ENCODE measurements at regions not wholly inside any gene's neighbourhood (a gene's known extent, or its start where the extent isn't known, plus 50 kb on each side); places are given as distances from the start of the nearest gene placed in this dataset.

DNA sequence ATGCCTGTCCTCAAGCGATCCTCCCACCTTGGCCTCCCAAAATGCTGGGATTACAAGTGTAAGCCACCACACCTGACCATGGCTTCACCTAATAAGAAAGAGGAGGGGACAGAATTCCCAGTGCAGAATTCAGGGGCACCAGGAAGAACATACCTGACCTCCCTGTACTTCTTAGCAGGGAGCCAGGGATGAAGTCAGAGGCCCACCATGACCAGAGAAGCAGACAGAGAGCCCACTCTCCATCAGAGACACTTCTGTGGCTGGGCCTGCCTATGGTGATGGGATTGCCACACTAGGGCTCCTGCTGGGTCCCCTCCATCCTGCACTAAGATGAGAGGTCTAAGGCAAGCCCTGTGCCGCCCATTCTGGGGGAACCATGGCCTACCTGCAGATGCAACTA, 157.4 kb upstream of the LYZL2 start:
- intact Hi-C loops (cut with DNase I; ENCODE audit: low total_unique reads): loop anchor here (10.0 kb wide), 1 partner anchor 248 kb away; the partner anchor contains the start of gene ZNF438
- H3K27ac ChIP-seq: peak overlapping the region in 1 of 2 donors; percentile 96

DNA sequence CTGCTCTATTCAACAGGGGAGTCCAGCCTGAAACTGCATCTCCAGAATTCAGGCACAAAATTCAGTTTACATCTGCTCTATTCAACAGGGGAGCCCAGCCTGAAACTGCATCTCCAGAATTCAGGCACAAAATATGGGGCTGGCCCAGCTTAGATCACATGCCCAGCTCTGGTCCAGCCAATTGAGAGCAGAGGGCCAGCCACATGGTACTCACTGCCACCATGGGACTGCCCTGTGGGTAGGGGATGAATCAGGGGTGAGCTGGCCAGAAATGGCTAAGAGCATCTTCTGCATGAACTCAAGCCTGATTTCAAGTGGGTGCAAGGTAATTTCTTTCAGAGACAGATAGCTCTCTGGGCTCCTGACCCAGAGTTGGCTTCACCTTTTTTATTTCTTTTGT, 156.6 kb upstream of the LYZL2 start:
- no peak overlapping the region for H3K4me3 ChIP-seq
- no peaks in the 10 kb centered on the region for H3K4me1 ChIP-seq
- DNase-seq: no peak
- peak overlapping the region; percentile 96 to 97 for H3K27ac ChIP-seq
- H3K9me3 ChIP-seq: no peaks in the 10 kb centered on the region
- H3K27me3 ChIP-seq: no peaks in the 10 kb centered on the region
- TF ChIP-seq, protein P1, sequence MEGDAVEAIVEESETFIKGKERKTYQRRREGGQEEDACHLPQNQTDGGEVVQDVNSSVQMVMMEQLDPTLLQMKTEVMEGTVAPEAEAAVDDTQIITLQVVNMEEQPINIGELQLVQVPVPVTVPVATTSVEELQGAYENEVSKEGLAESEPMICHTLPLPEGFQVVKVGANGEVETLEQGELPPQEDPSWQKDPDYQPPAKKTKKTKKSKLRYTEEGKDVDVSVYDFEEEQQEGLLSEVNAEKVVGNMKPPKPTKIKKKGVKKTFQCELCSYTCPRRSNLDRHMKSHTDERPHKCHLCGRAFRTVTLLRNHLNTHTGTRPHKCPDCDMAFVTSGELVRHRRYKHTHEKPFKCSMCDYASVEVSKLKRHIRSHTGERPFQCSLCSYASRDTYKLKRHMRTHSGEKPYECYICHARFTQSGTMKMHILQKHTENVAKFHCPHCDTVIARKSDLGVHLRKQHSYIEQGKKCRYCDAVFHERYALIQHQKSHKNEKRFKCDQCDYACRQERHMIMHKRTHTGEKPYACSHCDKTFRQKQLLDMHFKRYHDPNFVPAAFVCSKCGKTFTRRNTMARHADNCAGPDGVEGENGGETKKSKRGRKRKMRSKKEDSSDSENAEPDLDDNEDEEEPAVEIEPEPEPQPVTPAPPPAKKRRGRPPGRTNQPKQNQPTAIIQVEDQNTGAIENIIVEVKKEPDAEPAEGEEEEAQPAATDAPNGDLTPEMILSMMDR (IDR thresholded peaks at IDR 0.05): no peak
- TF ChIP-seq POLR2A (IDR thresholded peaks at IDR 0.05): no peak
- intact Hi-C loops (cut with DNase I; ENCODE audit: low total_unique reads): loop anchor here (10.0 kb wide), 1 partner anchor 249 kb away; the partner anchor contains the start of gene ZNF438
- H3K36me3 ChIP-seq: no peaks in the 10 kb centered on the region

More for the DNA sequence above, 157.4 kb upstream of the LYZL2 start:
- no peaks in the 10 kb centered on the region for H3K9me3 ChIP-seq
- TF ChIP-seq, protein P1 (IDR thresholded peaks at IDR 0.05): no peak
- TF ChIP-seq POLR2A (IDR thresholded peaks at IDR 0.05): no peak
- DNase-seq: no peak
- H3K4me1 ChIP-seq: no peaks in the 10 kb centered on the region
- H3K4me3 ChIP-seq: no peak overlapping the region
- no peaks in the 10 kb centered on the region for H3K36me3 ChIP-seq
- no peaks in the 10 kb centered on the region for H3K27me3 ChIP-seq

DNA sequence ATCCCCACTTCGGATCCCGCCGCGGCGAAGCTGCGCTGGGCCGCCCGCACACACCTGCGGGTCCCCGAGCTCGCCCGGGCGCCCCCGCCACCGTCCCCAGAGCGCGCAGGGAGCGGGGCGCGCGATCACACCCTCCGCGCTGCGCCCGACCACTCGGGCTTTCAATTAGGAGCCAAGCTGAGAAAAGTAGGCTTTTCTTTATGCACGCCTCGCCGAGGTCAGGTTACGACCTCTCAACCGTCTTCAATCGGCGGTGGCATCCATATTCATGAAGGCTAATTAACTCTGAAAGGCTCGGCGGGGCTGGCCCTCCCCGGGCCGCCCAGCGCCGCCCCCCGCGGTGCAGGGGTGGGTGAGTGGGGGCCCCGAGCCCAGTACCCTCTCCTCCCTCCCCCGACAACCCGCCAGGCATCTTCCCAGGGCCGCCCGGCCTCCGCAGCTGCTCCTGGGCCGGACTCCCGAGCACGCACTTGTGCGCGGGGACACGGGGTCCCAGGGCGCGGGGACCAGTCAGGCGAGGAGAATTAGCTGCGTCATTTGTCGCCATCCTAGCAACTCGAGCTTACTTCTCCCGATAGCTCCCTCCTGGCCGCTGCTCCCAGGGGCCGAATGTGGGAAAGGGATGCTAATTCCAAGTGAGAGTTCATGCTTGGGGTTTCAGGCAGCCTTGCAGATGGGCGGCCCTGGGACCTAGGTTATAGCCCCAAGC, 155.5 kb upstream of the LYZL2 start:
- peak overlapping the region; percentile 61 to 74 for H3K4me3 ChIP-seq
- TF ChIP-seq POLR2A (IDR thresholded peaks at IDR 0.05): peak; percentile 44 to 54
- TF ChIP-seq, protein P1 (IDR thresholded peaks at IDR 0.05): no peak
- DNase-seq: peak; percentile 75 to 76
- no peaks in the 10 kb centered on the region for H3K4me1 ChIP-seq
- H3K27me3 ChIP-seq: no peaks in the 10 kb centered on the region
- H3K36me3 ChIP-seq: no peaks in the 10 kb centered on the region
- intact Hi-C loops (cut with DNase I; ENCODE audit: low total_unique reads): loop anchor here (5.0 to 10.0 kb wide), 2 partner anchors 250 to 532 kb away; partner anchors contain the start of genes ZEB1 and ZNF438
- no peaks in the 10 kb centered on the region for H3K9me3 ChIP-seq
- H3K27ac ChIP-seq: peak overlapping the region; percentile 96 to 97

DNA sequence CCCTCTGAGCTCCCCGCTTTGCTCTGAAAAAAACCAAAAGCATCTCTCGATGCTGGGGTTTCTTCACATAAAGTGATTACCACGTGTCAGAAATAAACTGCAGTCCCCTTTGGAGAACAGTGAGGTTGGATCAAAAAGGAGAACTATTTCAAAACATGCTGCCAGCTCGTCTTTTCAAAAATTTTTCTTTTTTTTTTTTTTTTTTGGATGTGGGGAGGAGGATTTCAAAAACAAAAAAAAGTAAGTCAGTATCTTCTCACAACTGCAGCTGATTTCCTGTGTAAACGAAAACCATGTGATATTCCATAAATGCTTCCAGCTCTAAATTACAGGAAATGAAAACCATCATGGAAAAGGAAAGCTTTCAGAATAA, 155.0 kb upstream of the LYZL2 start:
- intact Hi-C loops (cut with DNase I; ENCODE audit: low total_unique reads): loop anchor here (5.0 to 10.0 kb wide), 2 partner anchors 250 to 533 kb away; partner anchors contain the start of genes ZEB1 and ZNF438
- H3K4me1 ChIP-seq: no peaks in the 10 kb centered on the region
- no peaks in the 10 kb centered on the region for H3K36me3 ChIP-seq
- TF ChIP-seq, protein P1 (IDR thresholded peaks at IDR 0.05): no peak
- no peak for TF ChIP-seq POLR2A (IDR thresholded peaks at IDR 0.05)
- H3K27me3 ChIP-seq: no peaks in the 10 kb centered on the region
- H3K4me3 ChIP-seq: peak overlapping the region; percentile 61 to 74
- H3K9me3 ChIP-seq: no peaks in the 10 kb centered on the region
- H3K27ac ChIP-seq: peak overlapping the region; percentile 96 to 97
- DNase-seq: no peak

DNA sequence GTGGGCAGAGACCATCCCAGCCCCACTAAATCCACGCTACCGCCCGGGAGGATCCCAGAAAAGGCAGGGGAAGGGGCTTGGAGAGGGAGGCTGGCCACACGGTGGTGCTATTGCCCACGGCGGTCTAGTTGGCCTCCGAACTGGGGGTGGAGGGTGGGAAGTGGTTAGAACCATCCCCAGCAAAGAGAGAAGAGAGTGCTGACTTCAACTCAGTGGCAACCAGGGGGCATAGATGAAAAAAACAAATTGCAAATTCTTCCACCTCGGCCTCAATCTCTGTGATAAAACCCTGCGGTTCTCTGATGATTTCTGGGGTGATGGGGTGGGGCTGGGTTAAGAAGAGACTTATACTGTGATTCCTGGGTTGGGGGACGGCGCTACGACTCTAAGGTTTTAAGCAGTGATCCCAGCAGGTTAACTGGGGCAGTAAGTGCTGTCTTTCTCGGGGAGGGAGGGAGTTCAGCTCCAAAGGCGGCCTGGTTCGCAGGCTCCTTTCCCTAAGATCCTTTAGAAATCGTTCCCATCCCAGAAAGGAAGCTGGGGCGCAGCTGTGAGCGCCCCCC, 154.5 kb upstream of the LYZL2 start:
- Histone ChIP-seq H3K4me3 (peak overlapping the region; percentile 61 to 74), H3K36me3 (no peaks in the 10 kb centered on the region), H3K4me1 (no peaks in the 10 kb centered on the region), H3K9me3 (no peaks in the 10 kb centered on the region), H3K27ac (peak overlapping the region; percentile 96 to 97), H3K27me3 (no peaks in the 10 kb centered on the region)
- TF ChIP-seq, protein P1 (IDR thresholded peaks at IDR 0.05): peak; percentile 83 to 94 (median 92)
- peak in 1 of 2 donors; percentile 23 for TF ChIP-seq POLR2A (IDR thresholded peaks at IDR 0.05)
- intact Hi-C loops (cut with DNase I; ENCODE audit: low total_unique reads): loop anchor here (5.0 to 10.0 kb wide), 2 partner anchors 251 to 533 kb away; partner anchors contain the start of genes ZEB1 and ZNF438
- peak; percentile 89 to 90 for DNase-seq

All from uterus (tissue), 3 donors.